ENCODE measurements at regions not wholly inside any gene's neighbourhood (a gene's known extent, or its start where the extent isn't known, plus 50 kb on each side); places are given as distances from the start of the nearest gene placed in this dataset.
A peak's percentile ranks its signal among the peaks of the same experiment; 100 is the strongest.

- Histone ChIP-seq H3K4ac (ENCODE audit: low read depth, low read length) (no peak overlapping the region), H2AFZ (ENCODE audit: insufficient read depth, low read length, poor library complexity) (no peak overlapping the region), H3K36me3 (ENCODE audit: control insufficient read depth in 1 of 2, insufficient read depth in 2 of 2, low read length in 2 of 2) (no peaks in the 10 kb centered on the region), H3K27ac (ENCODE audit: low read depth, low read length) (no peak overlapping the region), H2BK120ac (ENCODE audit: insufficient read depth, low read length, poor library complexity) (no peak overlapping the region), H3K18ac (ENCODE audit: low read length) (no peak overlapping the region), H3K27me3 (ENCODE audit: insufficient read depth, low read length) (no peaks in the 10 kb centered on the region), H3K4me2 (ENCODE audit: low read length) (no peak overlapping the region), H2AK5ac (ENCODE audit: low read length) (no peak overlapping the region), H3K9me3 (ENCODE audit: insufficient read depth, low read depth, low read length) (no peaks in the 10 kb centered on the region), H4K91ac (ENCODE audit: low read depth, low read length) (no peak overlapping the region), H3K9ac (ENCODE audit: low read length) (no peak overlapping the region), H4K12ac (ENCODE audit: low read depth, low read length) (no peak overlapping the region), H2BK5ac (ENCODE audit: low read depth, low read length, poor library complexity) (no peak overlapping the region), H3K14ac (ENCODE audit: low read length) (no peak overlapping the region), H3K79me2 (ENCODE audit: control insufficient read depth, insufficient read depth, low read length, poor library complexity) (no peaks in the 10 kb centered on the region), H2BK12ac (ENCODE audit: low read length) (no peak overlapping the region), H3K79me1 (ENCODE audit: low read length) (no peaks in the 10 kb centered on the region), H3K4me3 (ENCODE audit: low read depth, low read length) (no peak overlapping the region), H3K4me1 (ENCODE audit: control insufficient read depth in 1 of 2, insufficient read depth in 2 of 2, low read length in 2 of 2) (peaks cover 7 to 11% of the 10 kb centered on the region in 2 experiments), H4K8ac (ENCODE audit: low read depth, low read length) (no peak overlapping the region), H3K23ac (ENCODE audit: low read length) (no peak overlapping the region)
- no peak for DNase-seq
- WGBS (ENCODE audit: extremely low coverage, insufficient coverage, insufficient read length), result no CpG with 5 or more reads among the region's 3 CpGs
Measured at GRCh38 chr1:175870217-175870616, 126.8 kb upstream of the TNR start.

DNA sequence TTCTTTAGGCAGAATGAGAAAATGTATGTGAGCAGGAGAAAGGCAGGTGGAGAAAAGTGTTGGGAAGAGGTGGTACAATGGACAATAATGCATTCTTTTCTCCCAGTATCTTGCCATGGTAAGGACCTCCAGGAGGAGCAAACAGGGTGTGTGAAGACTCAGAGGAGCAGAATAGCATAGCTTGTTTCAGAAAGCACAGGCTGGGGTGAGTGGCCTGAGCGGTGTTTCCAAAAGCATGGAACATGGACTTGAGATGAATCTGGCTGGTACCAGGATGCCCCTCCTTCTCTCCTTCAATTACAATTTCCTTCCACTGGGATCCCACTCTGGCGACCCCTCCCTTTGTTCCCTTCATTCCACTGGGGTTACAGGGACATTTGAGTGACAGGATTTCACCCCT, 123.4 kb upstream of the TNR start:
- no peak for DNase-seq
- H3K18ac ChIP-seq (ENCODE audit: low read length), result no peak overlapping the region
- no peak overlapping the region for H4K91ac ChIP-seq (ENCODE audit: low read depth, low read length)
- no peaks in the 10 kb centered on the region for H3K36me3 ChIP-seq (ENCODE audit: control insufficient read depth in 1 of 2, insufficient read depth in 2 of 2, low read length in 2 of 2)
- H3K14ac ChIP-seq (ENCODE audit: low read length), result no peak overlapping the region
- no peak overlapping the region for H3K4ac ChIP-seq (ENCODE audit: low read depth, low read length)
- H3K4me1 ChIP-seq (ENCODE audit: control insufficient read depth in 1 of 2, insufficient read depth in 2 of 2, low read length in 2 of 2), result peaks cover 8 to 15% of the 10 kb centered on the region in 2 experiments
- no peak overlapping the region for H2BK12ac ChIP-seq (ENCODE audit: low read length)
- H2BK120ac ChIP-seq (ENCODE audit: insufficient read depth, low read length, poor library complexity), result no peak overlapping the region
- no peak overlapping the region for H2BK5ac ChIP-seq (ENCODE audit: low read depth, low read length, poor library complexity)
- no peak overlapping the region for H3K23ac ChIP-seq (ENCODE audit: low read length)
- no peak overlapping the region for H3K27ac ChIP-seq (ENCODE audit: low read depth, low read length)
- no peaks in the 10 kb centered on the region for H3K79me2 ChIP-seq (ENCODE audit: control insufficient read depth, insufficient read depth, low read length, poor library complexity)
- H2AFZ ChIP-seq (ENCODE audit: insufficient read depth, low read length, poor library complexity), result no peak overlapping the region
- no peak overlapping the region for H3K4me2 ChIP-seq (ENCODE audit: low read length)
- no peak overlapping the region for H4K12ac ChIP-seq (ENCODE audit: low read depth, low read length)
- H4K8ac ChIP-seq (ENCODE audit: low read depth, low read length), result no peak overlapping the region
- no peak overlapping the region for H3K9ac ChIP-seq (ENCODE audit: low read length)
- H3K4me3 ChIP-seq (ENCODE audit: low read depth, low read length), result no peak overlapping the region
- no peaks in the 10 kb centered on the region for H3K9me3 ChIP-seq (ENCODE audit: insufficient read depth, low read depth, low read length)
- H3K27me3 ChIP-seq (ENCODE audit: insufficient read depth, low read length), result no peaks in the 10 kb centered on the region
- no peak overlapping the region for H2AK5ac ChIP-seq (ENCODE audit: low read length)
- H3K79me1 ChIP-seq (ENCODE audit: low read length), result no peaks in the 10 kb centered on the region
- no CpG with 5 or more reads among the region's 2 CpGs for WGBS (ENCODE audit: extremely low coverage, insufficient coverage, insufficient read length)

DNA sequence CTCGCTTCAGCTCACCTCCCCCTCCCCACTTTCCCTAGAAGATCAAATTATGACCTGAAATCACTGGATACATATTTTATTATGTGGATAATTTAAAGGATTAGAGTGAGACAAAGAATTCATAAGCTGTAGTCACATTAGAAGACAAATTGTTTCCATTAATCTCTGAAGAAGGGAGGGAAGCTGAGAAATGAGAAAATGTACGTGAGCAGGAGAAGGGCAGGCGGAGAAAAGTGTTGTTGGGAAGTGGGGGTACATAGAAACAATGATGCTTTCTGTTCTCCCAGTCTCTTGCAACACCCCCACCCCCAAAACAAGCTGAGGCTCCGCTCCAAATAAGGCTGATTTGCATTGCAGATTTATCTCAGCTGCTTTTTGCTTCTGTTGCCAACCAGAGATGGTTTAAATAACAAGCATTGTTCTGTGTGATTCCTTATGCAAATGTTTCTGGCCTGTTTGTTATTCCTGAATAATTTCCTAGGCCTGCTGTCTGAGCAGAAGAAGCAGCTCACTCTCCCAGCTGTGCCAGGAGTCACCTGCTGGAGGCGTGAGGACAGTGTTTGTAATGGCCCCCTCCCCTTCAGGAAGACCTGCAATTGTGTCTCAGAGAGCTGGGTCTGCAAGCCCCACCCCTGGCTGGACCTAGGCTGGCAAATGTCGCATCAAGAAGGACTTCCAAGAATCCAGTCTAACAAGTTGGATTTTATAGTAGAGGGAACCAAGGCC, 121.8 kb upstream of the TNR start:
- Histone ChIP-seq H3K14ac (ENCODE audit: low read length) (no peak overlapping the region), H3K4ac (ENCODE audit: low read depth, low read length) (no peak overlapping the region), H3K79me2 (ENCODE audit: control insufficient read depth, insufficient read depth, low read length, poor library complexity) (no peaks in the 10 kb centered on the region), H3K27ac (ENCODE audit: low read depth, low read length) (no peak overlapping the region), H3K36me3 (ENCODE audit: control insufficient read depth in 1 of 2, insufficient read depth in 2 of 2, low read length in 2 of 2) (no peaks in the 10 kb centered on the region), H3K4me3 (ENCODE audit: low read depth, low read length) (no peak overlapping the region), H3K27me3 (ENCODE audit: insufficient read depth, low read length) (no peaks in the 10 kb centered on the region), H4K8ac (ENCODE audit: low read depth, low read length) (no peak overlapping the region), H2AFZ (ENCODE audit: insufficient read depth, low read length, poor library complexity) (no peak overlapping the region), H2BK12ac (ENCODE audit: low read length) (no peak overlapping the region), H3K18ac (ENCODE audit: low read length) (no peak overlapping the region), H2BK5ac (ENCODE audit: low read depth, low read length, poor library complexity) (no peak overlapping the region), H4K91ac (ENCODE audit: low read depth, low read length) (no peak overlapping the region), H3K4me2 (ENCODE audit: low read length) (peak overlapping the region; percentile 0), H2AK5ac (ENCODE audit: low read length) (no peak overlapping the region), H3K79me1 (ENCODE audit: low read length) (no peaks in the 10 kb centered on the region), H2BK120ac (ENCODE audit: insufficient read depth, low read length, poor library complexity) (no peak overlapping the region), H3K9me3 (ENCODE audit: insufficient read depth, low read depth, low read length) (no peaks in the 10 kb centered on the region), H3K23ac (ENCODE audit: low read length) (no peak overlapping the region), H3K4me1 (ENCODE audit: control insufficient read depth in 1 of 2, insufficient read depth in 2 of 2, low read length in 2 of 2) (peaks cover 11 to 19% of the 10 kb centered on the region in 2 experiments), H4K12ac (ENCODE audit: low read depth, low read length) (no peak overlapping the region), H3K9ac (ENCODE audit: low read length) (no peak overlapping the region)
- no CpG with 5 or more reads among the region's 6 CpGs for WGBS (ENCODE audit: extremely low coverage, insufficient coverage, insufficient read length)
- peak; percentile 53 to 76 for DNase-seq

GRCh38 chr1:175864625-175865024, 121.2 kb upstream of the TNR start:
- Histone ChIP-seq H3K4me3 (ENCODE audit: low read depth, low read length) (no peak overlapping the region), H3K23ac (ENCODE audit: low read length) (no peak overlapping the region), H4K8ac (ENCODE audit: low read depth, low read length) (no peak overlapping the region), H3K14ac (ENCODE audit: low read length) (no peak overlapping the region), H3K9me3 (ENCODE audit: insufficient read depth, low read depth, low read length) (no peaks in the 10 kb centered on the region), H3K18ac (ENCODE audit: low read length) (no peak overlapping the region), H4K12ac (ENCODE audit: low read depth, low read length) (no peak overlapping the region), H3K36me3 (ENCODE audit: control insufficient read depth in 1 of 2, insufficient read depth in 2 of 2, low read length in 2 of 2) (no peaks in the 10 kb centered on the region), H2AFZ (ENCODE audit: insufficient read depth, low read length, poor library complexity) (no peak overlapping the region), H2BK120ac (ENCODE audit: insufficient read depth, low read length, poor library complexity) (no peak overlapping the region), H3K79me1 (ENCODE audit: low read length) (no peaks in the 10 kb centered on the region), H2BK5ac (ENCODE audit: low read depth, low read length, poor library complexity) (no peak overlapping the region), H4K91ac (ENCODE audit: low read depth, low read length) (no peak overlapping the region), H3K27me3 (ENCODE audit: insufficient read depth, low read length) (no peaks in the 10 kb centered on the region), H3K4me1 (ENCODE audit: control insufficient read depth in 1 of 2, insufficient read depth in 2 of 2, low read length in 2 of 2) (peaks cover 11 to 19% of the 10 kb centered on the region in 2 experiments), H2AK5ac (ENCODE audit: low read length) (no peak overlapping the region), H3K79me2 (ENCODE audit: control insufficient read depth, insufficient read depth, low read length, poor library complexity) (no peaks in the 10 kb centered on the region), H3K4ac (ENCODE audit: low read depth, low read length) (no peak overlapping the region), H3K27ac (ENCODE audit: low read depth, low read length) (no peak overlapping the region), H2BK12ac (ENCODE audit: low read length) (no peak overlapping the region), H3K9ac (ENCODE audit: low read length) (no peak overlapping the region), H3K4me2 (ENCODE audit: low read length) (no peak overlapping the region)
- DNase-seq, result no peak
- WGBS (ENCODE audit: extremely low coverage, insufficient coverage, insufficient read length), result no CpG with 5 or more reads among the region's 3 CpGs
